HFF-Myc (cell line): ENCODE measurements at regions not wholly inside any gene's neighbourhood (a gene's known extent, or its start where the extent isn't known, plus 50 kb on each side); places are given as distances from the start of the nearest gene placed in this dataset.

Source experiments
- DNase-seq: peaks from one replicate; pipeline ENCODE4 v3.0.0-alpha.2; 2011; ENCODE audit warnings: low read depth; ENCODE audit errors: extremely low read depth
- H3K4me3 ChIP-seq: replicated peaks from 2 replicates; pipeline ENCODE4 v1.5.1; 2011; ENCODE audit warnings: low read depth, mild to moderate bottlenecking, control low read depth, low read length
- CTCF ChIP-seq: IDR thresholded peaks from 2 replicates; pipeline ENCODE4 v1.5.1; 2012; ENCODE audit warnings: mild to moderate bottlenecking, low read depth, low read length, control low read depth; ENCODE audit errors: missing control alignments

GRCh38 chrX:63513825-63514568 is 162.9 kb upstream of the SPIN4 start:
- no peak for TF ChIP-seq CTCF
- DNase-seq, result peak; percentile 20
- no peak overlapping the region for H3K4me3 ChIP-seq

- no peak for TF ChIP-seq CTCF
- DNase-seq, result no peak
- H3K4me3 ChIP-seq, result no peak overlapping the region
Observed at GRCh38 chrX:63511361-63511760, 160.2 kb upstream of the SPIN4 start.

- no peak for TF ChIP-seq CTCF
- DNase-seq, result no peak
- no peak overlapping the region for H3K4me3 ChIP-seq
Observed at GRCh38 chrX:63508668-63509067, 157.5 kb upstream of the SPIN4 start.

DNA sequence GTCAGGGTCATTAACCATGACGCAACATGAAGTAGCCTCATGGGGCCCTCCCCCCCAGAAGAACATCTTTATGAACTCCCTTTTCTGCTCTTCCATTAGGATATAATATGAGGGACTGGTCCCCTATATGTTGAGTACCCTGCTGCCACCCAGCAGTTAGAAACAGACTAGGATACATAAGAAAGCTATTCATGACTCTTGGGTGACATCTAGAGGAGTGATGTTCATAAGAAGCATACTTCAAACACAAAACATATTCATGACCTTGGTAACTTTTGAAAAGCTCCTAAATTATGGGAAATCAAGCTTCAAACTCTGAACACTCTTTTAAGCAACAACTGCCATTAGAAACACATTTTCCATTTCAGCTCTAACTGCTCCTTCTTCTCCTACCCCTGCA is 155.2 kb upstream of the SPIN4 start:
- no peak overlapping the region for H3K4me3 ChIP-seq
- DNase-seq, result no peak
- no peak for TF ChIP-seq CTCF

GRCh38 chrX:63503541-63503940 is 152.4 kb upstream of the SPIN4 start:
- no peak for TF ChIP-seq CTCF
- no peak for DNase-seq
- H3K4me3 ChIP-seq, result no peak overlapping the region

- no peak overlapping the region for H3K4me3 ChIP-seq
- no peak for DNase-seq
- no peak for TF ChIP-seq CTCF
Observed at GRCh38 chrX:63488546-63489373, 137.6 kb upstream of the SPIN4 start.
